ENCODE measurements at regions not wholly inside any gene's neighbourhood (a gene's known extent, or its start where the extent isn't known, plus 50 kb on each side); places are given as distances from the start of the nearest gene placed in this dataset.

DNA sequence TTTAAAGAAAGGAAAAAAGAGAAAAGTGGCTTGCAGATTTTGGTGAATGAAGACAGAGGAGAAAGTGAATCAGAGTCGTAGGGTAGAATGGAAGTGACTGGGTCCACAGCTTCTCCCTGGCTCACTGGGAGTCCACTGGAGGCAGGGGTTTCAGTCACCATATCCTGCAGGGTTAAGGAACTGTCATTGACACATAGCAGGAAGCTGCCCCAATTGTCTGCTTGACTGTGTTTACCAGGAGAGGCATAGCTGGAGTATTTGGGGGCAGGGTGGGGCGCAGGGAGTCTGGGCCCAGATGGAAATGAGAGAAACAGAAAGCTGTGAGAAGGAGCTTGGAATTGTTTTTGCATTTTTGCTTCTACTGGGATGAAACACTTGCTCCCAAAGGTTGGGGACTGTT lies 228.8 kb upstream of the CSF3R start:
- Histone ChIP-seq H2BK120ac (replicated peaks; ENCODE audit: low read depth, low read length) (no peak overlapping the region), H2BK5ac (ENCODE audit: low read depth, low read length) (no peak overlapping the region), H2BK15ac (ENCODE audit: low read length) (0 out of 2 replicates have a peak overlapping the region, but pooled peaks have one; percentile 81), H4K5ac (ENCODE audit: insufficient read length, low read depth, low read length) (no peak overlapping the region), H3K79me1 (ENCODE audit: low read depth, low read length) (no peaks in the 10 kb centered on the region), H2AFZ (ENCODE audit: low read length) (no peak overlapping the region), H3K23ac (ENCODE audit: insufficient read length) (no peak overlapping the region), H3K23me2 (ENCODE audit: low read depth, low read length) (0 out of 2 replicates have a peak, but pooled peaks cover 3% of the 10 kb centered on the region), H2AK5ac (ENCODE audit: low read depth, low read length) (no peak overlapping the region), H4K20me1 (replicated peaks in 1 of 2; ENCODE audit: control insufficient read depth in 1 of 2, insufficient read depth in 2 of 2, low read length in 2 of 2) (no peaks in the 10 kb centered on the region), H3K27me3 (replicated peaks in 1 of 4; ENCODE audit: control insufficient read depth in 3 of 4, extremely low read depth in 1 of 4, insufficient read depth in 3 of 4, low read length in 3 of 4) (no peaks in the 10 kb centered on the region; a peak in 3 of 7 replicates), H3K79me2 (ENCODE audit: control insufficient read depth in 1 of 2, insufficient read depth in 2 of 2, low read length in 2 of 2) (no peaks in the 10 kb centered on the region), H3K56ac (replicated peaks; ENCODE audit: insufficient read length, low read depth, low read length) (no peak overlapping the region), H4K8ac (ENCODE audit: extremely low read depth, insufficient read depth, low read length) (no peak overlapping the region), H3K9ac (replicated peaks in 1 of 4; ENCODE audit: extremely low read depth in 1 of 4, low read depth in 3 of 4, low read length in 3 of 4) (no peak overlapping the region), H3K18ac (ENCODE audit: extremely low read depth, low read length) (no peak overlapping the region), H3K4me2 (ENCODE audit: insufficient read depth in 1 of 2, low read depth in 2 of 2, low read length in 2 of 2) (0 out of 4 replicates have a peak overlapping the region, but pooled peaks of 1 of the 2 experiments have one; percentile 3), H3K27ac (ENCODE audit: low read depth, low read length) (no peak overlapping the region), H3K14ac (ENCODE audit: insufficient read length) (no peak overlapping the region), H3K4ac (replicated peaks; ENCODE audit: insufficient read length, low read depth, low read length) (no peak overlapping the region), H3K4me1 (replicated peaks in 1 of 4; ENCODE audit: control insufficient read depth in 3 of 4, insufficient read depth in 4 of 4, low read length in 3 of 4) (peaks cover 0 to 6% (median under 1%) of the 10 kb centered on the region in 4 experiments; a peak in 5 of 7 replicates), H4K91ac (replicated peaks; ENCODE audit: insufficient read length, low read length) (no peak overlapping the region), H3K9me3 (ENCODE audit: insufficient read depth in 2 of 2, low read depth in 1 of 2, low read length in 1 of 2) (no peaks in the 10 kb centered on the region), H2BK12ac (ENCODE audit: low read depth, low read length) (no peak overlapping the region), H2BK20ac (ENCODE audit: low read length) (no peak overlapping the region), H3K36me3 (ENCODE audit: control insufficient read depth in 2 of 4, insufficient read depth in 4 of 4, low read length in 3 of 4) (no peaks in the 10 kb centered on the region), H3K4me3 (ENCODE audit: extremely low read depth in 1 of 4, insufficient read depth in 2 of 4, low read depth in 3 of 4, low read length in 4 of 4) (no peak overlapping the region)
- no peak for DNase-seq (ENCODE audit: low read depth in 1 of 2, low spot score in 2 of 2)
- no peak for FAIRE-seq
- CTCF ChIA-PET (ENCODE audit: partially characterized antibody), result interaction anchor here (0.7 to 4.1 kb wide), 10 partner anchors 9 to 290 kb away, joined by 3 to 21 read pairs (median 4); no protein-coding TSS in a partner anchor
- POLR2A ChIA-PET (ENCODE audit: partially characterized antibody), result interaction anchor here (1.0 kb wide), 1 partner anchor 10 kb away, joined by 3 read pairs; no protein-coding TSS in a partner anchor
- WGBS, 2 experiments (ENCODE audit: extremely low coverage in 1 of 2, insufficient coverage in 1 of 2, insufficient read length in 1 of 2, insufficient replicate concordance in 2 of 2, low coverage in 1 of 2, low lambda C conversion rate in 2 of 2, missing lambda C conversion rate in 1 of 2), result 67% methylated on average over 2 of the region's 2 CpGs; no CpG with 5 or more reads in 1 of the 2 experiments
- TF ChIP-seq CEBPB (IDR thresholded peaks at IDR 0.05; ENCODE audit: low read depth, low read length) (no peak), CREB1 (IDR thresholded peaks at IDR 0.05) (no peak), CBX8 (IDR thresholded peaks at IDR 0.05; ENCODE audit: borderline replicate concordance, low read depth, low read length) (no peak), EP300 (IDR thresholded peaks at IDR 0.05; ENCODE audit: borderline replicate concordance in 1 of 2, low read depth in 2 of 2, low read length in 2 of 2) (no peak), BRCA1 (IDR thresholded peaks at IDR 0.05; ENCODE audit: low read depth, low read length) (no peak), KDM4A (IDR thresholded peaks at IDR 0.05; ENCODE audit: low read depth, low read length, severe bottlenecking) (no peak), RFX5 (IDR thresholded peaks at IDR 0.05; ENCODE audit: borderline replicate concordance, low read depth, low read length) (no peak), SP4 (IDR thresholded peaks at IDR 0.05; ENCODE audit: low read length) (no peak)
- TF ChIP-seq, protein P1, sequence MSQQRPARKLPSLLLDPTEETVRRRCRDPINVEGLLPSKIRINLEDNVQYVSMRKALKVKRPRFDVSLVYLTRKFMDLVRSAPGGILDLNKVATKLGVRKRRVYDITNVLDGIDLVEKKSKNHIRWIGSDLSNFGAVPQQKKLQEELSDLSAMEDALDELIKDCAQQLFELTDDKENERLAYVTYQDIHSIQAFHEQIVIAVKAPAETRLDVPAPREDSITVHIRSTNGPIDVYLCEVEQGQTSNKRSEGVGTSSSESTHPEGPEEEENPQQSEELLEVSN (IDR thresholded peaks at IDR 0.05), result no peak
- TF ChIP-seq, protein P2, sequence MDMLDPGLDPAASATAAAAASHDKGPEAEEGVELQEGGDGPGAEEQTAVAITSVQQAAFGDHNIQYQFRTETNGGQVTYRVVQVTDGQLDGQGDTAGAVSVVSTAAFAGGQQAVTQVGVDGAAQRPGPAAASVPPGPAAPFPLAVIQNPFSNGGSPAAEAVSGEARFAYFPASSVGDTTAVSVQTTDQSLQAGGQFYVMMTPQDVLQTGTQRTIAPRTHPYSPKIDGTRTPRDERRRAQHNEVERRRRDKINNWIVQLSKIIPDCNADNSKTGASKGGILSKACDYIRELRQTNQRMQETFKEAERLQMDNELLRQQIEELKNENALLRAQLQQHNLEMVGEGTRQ (IDR thresholded peaks at IDR 0.05; ENCODE audit: low read length), result no peak

All from H1 (cell line).